NCI-H446 (cell line): ENCODE measurements at regions not wholly inside any gene's neighbourhood (a gene's known extent, or its start where the extent isn't known, plus 50 kb on each side); places are given as distances from the start of the nearest gene placed in this dataset.

Experiments
- DNase-seq, 2 experiments: peaks; one replicate each; lab custom pipeline; 2025; lab: John Stamatoyannopoulos, UW

DNA sequence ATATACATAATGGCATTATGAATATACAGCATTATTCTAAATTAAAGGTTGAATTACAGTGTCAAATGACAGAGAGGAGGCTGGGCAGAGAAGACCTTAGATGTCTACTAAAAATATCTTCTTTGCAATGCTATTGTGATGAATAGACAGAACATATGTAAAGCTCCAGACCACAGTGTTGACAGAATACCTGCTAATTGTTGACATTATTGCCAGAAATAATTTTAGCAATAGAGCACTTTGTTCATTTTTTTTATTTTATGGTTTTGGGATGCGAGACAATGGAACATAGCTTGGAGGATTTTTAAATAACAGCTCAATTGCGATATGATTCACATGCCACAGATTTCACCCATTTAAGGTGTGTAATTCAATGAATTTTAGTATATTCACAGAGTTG lies 508.8 kb downstream of the PSAT1 start:
- DNase-seq, result no peak

DNA sequence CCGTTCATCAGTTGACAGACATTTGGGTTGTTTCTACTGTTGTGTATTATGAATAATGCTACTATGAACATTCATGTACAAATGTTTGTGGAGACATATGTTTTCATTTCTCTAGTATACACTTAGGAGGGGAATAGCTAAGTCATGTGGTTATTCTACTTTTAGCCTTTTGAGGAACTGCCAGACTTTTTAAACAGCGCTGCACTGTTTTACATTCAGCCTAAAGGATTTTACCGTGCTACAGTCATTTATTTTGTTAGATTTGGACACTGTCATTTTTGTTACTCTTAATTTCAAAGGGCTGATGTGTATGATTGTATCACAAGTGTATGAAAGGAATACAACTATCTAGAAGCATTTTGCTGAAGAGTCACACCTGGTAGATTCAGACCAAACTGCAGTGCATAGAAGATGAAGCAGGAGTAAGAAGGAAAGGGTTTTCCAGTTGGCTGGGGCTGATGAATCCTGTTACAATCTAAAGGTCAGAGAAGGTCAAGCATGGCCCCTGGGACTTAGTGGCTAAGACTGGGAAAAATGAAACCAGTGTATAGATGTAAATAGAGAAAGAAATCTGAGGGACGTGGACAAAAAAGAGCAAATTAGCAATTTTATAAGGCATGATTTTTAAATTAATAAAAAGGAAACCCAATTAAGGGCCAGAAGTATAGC lies 509.7 kb downstream of the PSAT1 start:
- DNase-seq, result no peak

DNA sequence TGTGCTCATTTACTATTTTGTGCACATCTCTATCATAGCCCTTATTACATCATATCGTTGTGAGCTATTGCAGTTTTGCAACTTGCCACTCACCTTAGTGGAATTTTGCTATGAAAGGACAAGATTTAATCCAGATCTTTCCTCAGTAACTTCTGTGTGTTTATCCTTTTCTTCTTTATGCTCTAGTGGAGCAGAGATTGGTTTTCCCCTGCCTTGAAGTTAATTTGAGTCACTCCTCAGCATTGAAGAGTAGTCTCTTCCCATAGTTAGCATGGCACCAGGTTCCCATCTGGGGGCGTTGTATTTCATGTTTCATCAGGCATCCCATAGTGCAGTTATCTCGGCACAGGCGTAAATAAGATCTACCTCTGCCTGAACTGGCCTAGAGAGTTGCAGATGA lies 510.4 kb downstream of the PSAT1 start:
- no peak for DNase-seq

DNA sequence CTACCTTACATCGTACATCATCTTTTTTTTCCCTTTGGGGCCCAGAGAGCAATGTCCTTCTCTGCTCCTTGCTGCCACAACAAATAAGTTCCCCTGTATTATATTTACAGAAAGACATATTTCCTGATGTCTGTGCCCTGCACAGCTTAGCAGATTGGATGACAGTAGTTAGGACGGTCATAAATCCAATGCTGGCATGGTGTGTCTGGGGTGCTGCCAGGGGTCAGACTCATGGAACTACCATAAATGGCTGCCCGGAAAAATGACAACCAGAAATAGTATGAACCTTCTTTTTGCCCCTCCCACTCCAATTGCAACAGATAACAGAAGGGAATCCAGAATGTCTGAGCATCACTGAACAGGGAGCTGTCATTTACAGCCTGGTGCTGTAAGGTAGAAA lies 511.1 kb downstream of the PSAT1 start:
- DNase-seq, result no peak

DNA sequence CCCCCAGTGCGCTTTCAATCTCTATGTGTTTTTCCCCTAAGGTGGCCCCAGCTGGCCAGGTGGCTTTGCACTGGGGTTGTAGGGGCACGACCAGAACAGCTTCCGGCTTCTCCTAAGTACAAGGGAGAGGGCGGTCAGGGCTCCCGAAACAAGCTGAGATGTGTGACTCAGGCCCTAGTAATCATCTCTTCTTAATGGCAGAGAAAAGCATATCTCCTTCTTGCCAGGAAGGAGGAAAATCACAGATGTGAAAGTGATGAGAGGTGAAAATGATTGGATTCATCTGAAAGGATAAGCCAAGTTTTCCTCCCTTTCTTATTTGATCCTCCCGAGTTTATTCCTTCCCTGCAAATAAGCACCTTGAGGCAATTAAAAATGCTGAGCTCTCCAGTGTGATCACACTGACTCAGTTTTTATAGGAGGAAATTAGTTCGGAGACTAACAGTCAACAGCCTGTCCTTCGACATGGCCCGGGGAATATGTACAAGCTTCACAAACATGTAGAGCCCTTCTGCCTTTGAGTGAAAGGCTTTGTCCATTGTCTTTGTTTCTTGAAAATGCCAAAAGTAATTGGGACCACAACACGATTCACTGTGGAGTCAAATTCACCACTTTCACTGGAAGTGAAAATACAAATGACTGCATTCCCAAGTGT lies 514.8 kb downstream of the PSAT1 start:
- DNase-seq, result no peak

DNA sequence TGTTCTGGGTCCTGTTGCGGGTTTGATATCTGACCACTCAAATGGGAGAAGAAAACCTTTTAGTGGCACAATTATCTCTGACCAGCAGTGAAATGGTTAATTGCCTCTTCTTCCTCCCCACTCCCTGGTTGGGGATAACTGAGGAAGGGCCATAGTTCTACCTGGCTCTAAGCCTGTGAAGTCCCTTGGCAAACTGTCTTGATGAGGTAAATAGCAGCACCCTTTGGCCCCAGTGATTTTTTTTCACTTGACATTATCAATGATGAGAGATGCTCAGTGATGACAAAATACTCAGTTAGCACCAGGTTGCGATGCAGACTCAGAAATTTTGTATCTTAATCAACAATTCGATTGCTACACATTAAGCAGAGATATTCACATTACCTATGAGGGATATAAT lies 515.7 kb downstream of the PSAT1 start:
- no peak for DNase-seq

DNA sequence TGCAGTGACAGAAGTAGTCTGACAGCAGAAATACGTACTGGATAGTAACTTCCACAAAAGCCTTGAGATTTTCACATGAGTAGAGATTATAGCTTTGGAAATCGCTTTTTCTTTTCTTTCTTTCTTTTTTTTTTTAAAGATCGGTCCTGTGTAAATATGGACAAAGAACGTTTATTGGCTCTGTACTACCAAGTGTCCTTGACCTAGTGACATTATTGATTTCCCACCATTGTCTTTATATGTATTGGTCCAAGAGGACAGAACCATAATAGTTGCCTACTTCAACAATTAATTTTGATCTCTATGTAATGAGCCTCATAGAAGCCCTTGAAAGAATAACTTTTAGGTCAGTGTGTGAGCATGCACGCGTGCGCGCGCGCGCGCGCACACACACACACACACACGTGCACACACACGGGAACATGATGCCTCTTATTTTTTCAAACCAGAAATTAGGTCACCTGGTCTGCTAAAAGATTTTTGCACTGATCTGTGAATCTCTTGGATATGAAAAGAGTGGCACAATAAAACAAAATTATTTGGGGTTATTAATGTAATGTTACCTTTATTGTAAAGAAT lies 516.8 kb downstream of the PSAT1 start:
- no peak for DNase-seq

DNA sequence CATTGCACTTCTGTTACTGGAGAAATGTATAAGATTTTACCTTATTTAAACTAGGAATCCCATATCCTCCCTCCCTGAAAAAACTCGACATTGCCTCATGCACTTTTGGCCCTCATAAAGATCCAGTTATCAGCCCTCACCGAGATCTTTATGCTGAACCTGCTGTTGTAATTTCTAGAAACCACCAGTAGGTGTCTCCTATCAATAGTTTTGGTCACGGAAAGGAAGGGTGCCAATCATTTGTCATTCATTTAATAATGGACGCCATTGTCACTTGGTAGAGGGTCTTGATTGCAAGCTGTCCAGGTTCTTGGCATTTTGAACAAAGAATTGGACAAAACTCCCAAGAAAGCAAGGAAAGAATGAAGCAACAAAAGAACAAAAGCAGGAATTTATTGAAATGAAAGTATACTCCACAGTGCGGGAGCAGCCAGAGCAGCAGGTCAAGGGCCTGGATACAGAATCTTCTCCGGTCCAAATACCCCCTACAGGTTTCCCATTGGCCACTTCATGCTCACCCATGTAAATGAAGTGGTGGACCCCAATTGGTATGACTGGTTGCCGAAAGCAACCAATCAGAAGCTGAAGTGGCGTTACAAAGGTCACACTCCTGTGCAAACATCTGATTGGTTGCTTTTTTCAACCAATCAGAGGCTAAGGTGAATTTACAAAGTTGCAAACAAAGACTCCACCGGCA lies 524.3 kb downstream of the PSAT1 start:
- peak in 1 of 2 experiments; percentile 35 for DNase-seq

DNA sequence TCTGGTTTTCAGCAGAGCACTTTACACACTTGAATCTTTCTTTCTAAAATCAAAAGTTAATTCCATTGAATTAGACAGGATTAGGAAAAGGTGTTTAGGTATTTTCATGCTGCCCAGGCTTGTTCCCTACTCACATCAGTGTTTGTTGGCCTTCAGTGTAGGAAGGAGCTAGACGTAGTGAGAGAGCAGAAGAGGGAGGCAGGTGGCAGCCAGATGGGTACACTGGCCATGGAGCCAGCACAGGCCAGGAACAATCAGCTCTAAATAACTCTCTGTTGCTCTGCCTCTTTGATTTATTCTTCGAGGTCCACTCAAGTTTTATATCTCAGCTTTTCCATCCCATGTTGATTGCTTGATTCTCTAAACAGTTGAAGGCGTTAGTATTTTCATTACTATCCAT lies 529.6 kb downstream of the PSAT1 start:
- no peak for DNase-seq

DNA sequence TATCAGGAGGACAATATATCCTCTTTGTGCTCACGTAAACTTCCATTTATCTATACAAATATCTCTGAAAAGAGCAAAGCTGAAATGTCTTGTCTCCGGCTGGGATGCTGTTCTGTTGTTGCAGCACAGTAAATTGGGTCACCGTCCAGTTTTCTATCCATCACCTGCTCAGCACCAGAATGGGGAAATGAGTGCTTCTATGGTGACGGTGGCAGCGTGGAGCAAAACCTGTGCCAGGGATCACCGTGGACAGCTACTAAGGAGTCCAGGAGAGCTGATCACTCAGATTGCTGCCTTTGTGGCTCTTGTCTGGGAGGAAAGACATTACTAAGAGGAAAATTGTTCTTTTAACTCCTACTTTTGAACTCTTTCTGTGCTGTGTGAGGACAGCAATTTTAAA lies 531.6 kb downstream of the PSAT1 start:
- DNase-seq, result no peak

DNA sequence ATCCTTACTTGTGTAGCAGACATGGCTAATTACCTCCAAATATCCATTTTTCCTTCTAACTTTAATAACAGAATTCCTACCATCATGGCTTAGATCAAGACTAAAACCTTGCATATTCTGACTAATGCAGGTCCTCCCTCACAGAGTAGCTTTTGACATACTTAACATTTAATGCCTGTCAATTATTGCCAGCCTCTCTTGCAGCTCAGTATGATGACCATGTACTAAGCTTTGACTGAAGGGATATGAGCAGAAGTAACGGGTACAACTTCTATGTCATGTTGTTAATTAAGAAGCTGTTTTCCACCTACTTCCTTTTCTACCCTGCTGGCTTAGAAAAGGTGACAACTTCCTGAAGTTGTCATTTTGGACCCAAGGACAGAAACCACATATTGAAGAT lies 533.4 kb downstream of the PSAT1 start:
- DNase-seq, result no peak

DNA sequence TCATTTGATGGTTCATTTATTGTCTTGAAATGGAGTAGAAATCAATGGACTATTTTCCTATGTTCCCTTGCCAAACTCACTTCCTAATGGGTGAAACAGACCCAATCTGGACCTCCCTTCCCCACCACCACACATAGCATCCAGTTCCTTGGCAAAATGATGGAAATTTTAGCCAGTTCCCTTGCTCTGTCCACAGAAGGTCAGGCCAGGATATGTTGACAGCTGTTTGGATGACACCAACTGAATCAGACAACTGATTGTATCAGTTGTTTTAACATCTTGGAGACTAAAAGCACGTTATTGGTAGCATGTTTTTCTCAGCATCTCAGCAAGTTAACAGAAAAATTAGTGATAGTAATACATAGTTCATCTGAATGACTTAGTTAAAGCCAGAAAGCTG lies 534.8 kb downstream of the PSAT1 start:
- no peak for DNase-seq

DNA sequence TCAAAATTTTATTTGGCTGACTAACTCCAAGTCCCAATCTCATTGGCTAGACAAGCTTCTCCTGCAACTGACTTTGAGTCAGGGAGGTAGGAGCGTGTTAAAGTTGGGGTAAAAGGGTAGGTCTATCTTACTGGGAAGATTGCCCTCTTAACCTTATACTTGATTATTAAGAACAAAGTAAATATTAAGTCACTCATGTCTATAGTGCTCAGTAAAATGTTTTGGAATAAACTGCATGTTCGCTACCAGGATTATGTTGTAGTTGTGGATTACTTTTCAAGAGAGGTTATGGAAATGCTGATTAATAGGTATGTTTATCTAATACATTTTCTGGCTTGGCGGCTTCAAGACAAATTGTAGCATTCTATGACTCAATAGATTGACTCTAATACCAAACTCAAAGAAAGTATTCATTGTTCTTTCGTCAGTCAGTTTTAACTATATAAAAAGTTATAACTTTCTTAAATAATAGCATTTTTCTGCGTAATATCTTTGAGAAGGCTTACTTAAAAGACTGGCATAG lies 539.1 kb downstream of the PSAT1 start:
- no peak for DNase-seq

DNA sequence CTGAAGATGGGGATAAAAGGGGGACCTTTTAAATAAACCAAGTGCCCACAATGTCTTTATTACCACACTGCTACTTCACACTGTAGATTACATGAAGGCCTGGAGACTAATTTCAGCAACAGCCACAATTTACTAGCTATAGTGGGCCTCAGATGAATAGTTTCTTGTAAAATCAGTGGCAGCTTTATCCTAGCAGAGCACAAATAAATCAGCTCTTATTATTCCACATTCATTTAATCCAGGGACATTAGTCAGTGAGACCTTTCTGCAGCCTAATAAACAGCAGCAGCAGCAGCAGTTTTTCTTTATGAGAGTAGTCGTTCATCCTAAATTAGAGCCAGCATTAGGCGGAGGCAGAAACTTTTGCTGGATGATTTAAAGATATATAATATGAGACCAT lies 542.3 kb downstream of the PSAT1 start:
- no peak for DNase-seq

DNA sequence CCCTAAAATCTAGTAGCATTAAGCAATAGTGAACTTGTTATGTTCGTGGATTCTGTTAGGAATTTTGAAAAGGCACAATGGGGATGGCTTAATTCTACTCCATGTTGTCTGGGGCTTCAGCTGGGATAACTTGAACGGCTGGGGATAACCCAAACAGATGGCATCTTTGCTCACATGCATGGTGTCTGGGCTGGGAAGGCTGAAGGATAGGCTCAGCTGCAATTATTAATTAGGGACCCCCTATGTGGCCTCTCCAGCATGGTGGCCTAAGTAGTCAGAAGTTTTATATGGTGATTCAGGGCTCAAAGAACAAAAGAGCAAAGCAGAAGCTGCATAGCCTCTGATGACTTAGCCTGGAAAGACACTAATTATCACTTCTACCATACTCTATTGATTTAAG lies 551.1 kb downstream of the PSAT1 start:
- DNase-seq, result no peak

DNA sequence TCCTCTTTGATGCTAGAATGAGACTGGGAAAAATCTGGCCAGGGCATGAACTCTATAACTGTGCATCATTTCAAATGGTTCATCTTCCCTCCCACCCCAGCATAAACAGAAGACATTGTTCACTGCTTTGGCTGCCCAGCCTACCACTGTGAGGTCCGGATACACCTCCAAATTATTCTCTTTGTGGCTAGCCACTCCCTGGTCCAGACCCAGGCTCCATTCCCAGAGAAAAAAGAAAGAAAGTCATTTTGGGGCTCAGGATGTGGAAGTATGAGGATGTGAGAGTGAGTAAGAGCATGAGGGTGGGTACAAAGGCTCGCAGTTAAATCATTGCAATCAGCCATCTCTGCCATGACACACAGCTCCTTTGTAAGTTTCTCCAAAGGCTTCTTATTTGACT lies 559.2 kb downstream of the PSAT1 start:
- DNase-seq, result no peak

DNA sequence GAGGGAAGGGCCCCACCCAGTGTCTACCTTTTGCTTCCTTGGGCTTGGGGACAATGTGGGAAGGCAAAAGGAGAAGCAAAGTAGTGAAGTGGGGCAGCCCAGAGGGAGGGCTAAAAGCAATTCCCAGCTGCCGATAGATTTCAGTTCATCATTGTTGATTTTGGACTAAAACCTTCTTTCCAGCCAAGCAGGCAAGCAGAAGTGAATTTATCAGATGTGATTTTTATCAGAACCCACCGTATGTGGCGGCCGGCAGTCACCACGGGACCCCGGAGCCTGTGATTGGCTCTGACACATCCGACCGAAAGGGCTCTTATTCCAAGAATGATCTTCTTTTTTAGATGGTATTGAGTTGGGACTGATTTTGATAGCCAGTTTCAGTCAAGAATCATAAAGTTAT lies 559.9 kb downstream of the PSAT1 start:
- DNase-seq, result no peak

DNA sequence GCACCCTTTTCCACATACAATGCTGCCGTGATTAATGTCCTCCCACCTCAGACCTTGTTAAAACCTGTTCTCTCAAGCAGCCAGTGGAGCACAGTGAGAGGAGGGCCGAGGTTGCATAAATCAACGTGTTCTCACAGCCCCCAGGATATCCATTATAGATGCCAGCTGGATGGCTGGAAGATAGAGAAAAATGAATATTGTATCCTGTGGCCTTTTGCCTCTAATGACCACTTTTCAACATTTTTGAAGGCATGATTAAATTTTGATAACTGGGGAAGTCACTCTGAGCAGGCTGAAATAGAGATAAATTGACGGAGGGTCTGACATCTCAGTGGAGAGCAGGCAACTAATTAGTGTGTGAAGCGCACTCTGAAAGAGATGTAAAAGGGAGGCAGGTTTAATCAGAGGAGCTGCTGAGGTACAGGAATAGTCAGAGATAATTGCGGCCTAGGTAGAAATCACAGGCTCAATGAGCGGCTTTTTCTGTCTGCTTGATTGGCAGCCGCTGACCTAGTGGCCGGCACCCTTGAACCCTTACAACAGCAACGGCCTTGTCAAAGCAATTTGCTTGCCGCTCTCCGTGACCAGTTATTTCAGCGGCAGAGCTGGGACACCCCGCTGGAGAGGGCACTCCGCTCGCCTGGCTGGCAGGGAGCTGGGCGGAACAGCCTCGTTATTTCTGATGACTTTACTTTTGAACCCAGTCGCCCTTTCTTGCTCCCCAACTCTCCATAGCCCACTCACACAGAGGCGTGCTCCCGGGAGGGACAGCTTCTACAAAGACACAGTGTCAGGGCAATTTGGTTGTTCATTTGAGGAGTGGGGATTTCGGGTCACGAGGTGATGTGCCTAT lies 560.7 kb downstream of the PSAT1 start:
- DNase-seq, result no peak

DNA sequence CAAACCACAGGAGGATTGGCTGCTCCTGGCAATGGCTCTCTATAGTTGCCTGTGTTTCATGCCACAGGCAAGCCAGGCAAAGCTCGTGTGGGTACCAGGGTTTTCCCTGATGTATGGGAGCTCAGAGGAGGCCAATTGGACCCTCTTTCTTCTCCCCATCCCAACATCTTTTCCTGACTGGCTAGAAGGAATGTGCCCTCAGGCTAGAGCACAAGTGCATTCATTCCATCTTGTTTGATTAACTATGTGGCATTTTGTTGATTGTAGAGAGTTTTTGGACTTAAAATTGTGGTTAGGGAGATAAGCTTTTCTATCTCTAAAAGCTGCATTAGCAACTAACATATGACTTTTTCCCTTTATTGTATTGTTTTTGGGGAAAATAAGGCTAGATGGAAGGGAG lies 561.3 kb downstream of the PSAT1 start:
- DNase-seq, result no peak

DNA sequence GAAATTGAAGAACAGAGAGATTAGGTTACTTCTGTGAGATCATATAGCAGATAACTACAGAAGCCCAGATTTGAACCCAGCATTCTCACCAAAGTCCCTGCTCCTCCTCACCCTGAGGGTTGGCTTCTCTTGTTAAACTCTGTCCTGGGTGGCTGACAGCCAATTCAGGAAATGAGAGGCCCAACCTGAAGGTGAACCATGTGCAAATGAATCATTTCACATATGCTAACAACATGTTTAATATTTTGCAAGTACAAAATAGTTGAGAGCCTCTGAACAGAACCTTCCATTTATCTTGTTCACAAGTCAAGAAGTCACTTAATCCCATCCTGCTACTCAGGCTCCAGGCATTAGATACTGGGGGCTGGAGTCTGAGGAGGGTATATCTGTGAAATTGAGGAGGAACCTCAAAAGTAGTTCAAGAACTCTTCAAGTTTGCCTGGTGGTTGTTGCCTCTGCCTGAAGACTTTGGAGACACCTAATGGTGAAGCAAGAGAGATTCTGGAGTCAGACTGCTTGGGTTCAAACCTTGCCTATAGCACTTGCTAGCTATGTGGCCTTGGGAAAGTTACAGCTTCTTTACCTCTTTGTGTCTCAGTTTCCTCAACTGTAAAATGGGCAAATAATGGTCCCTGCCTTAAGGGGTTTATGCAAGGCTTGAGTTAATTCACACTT lies 564.0 kb downstream of the PSAT1 start:
- DNase-seq, result no peak

DNA sequence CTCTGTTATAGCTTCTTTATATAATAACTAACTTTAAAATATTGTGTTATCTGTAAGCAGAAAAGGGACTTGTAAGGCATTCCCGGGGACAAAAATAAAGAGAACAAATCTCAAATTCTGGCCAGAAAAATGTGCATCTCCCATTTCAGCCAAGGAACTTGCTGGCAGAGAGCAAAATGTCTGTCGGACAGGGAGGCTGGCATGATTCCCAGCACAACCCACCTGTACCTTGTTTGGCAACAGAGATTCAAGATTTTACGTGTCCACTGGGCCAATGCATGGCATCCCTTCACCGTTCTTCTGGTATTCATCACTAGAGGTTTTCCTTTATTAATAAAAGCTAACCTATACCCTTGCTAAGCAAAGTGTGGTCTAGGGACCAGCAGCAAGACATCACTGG lies 566.6 kb downstream of the PSAT1 start:
- no peak for DNase-seq
